ENCODE measurements at regions not wholly inside any gene's neighbourhood (a gene's known extent, or its start where the extent isn't known, plus 50 kb on each side); places are given as distances from the start of the nearest gene placed in this dataset.

- TF ChIP-seq, protein P1, sequence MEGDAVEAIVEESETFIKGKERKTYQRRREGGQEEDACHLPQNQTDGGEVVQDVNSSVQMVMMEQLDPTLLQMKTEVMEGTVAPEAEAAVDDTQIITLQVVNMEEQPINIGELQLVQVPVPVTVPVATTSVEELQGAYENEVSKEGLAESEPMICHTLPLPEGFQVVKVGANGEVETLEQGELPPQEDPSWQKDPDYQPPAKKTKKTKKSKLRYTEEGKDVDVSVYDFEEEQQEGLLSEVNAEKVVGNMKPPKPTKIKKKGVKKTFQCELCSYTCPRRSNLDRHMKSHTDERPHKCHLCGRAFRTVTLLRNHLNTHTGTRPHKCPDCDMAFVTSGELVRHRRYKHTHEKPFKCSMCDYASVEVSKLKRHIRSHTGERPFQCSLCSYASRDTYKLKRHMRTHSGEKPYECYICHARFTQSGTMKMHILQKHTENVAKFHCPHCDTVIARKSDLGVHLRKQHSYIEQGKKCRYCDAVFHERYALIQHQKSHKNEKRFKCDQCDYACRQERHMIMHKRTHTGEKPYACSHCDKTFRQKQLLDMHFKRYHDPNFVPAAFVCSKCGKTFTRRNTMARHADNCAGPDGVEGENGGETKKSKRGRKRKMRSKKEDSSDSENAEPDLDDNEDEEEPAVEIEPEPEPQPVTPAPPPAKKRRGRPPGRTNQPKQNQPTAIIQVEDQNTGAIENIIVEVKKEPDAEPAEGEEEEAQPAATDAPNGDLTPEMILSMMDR (IDR thresholded peaks at IDR 0.05) = peak; percentile 26; the same call in 1 of the 2 replicates
- TF ChIP-seq ZFX (IDR thresholded peaks at IDR 0.05; ENCODE audit: borderline replicate concordance) = no peak
Measured at GRCh38 chr2:239731422-239731821, 293.7 kb downstream of the NDUFA10 start.

All from 22Rv1 (cell line).